GM21526 (cell line): ENCODE measurements at regions not wholly inside any gene's neighbourhood (a gene's known extent, or its start where the extent isn't known, plus 50 kb on each side); places are given as distances from the start of the nearest gene placed in this dataset.
"Not testable (repeated sequence)": the region's sequence is repeated elsewhere in the genome, so short reads cannot be mapped to it uniquely, and the experiment has no call there.

Experiments used
- ATAC-seq: cut with Tn5 transposase; IDR thresholded peaks from one replicate; pipeline ENCODE4 v1.9.1; 2021; ENCODE audit warnings: moderate library complexity; ENCODE audit not compliant: unreplicated experiment, low FRiP score

DNA sequence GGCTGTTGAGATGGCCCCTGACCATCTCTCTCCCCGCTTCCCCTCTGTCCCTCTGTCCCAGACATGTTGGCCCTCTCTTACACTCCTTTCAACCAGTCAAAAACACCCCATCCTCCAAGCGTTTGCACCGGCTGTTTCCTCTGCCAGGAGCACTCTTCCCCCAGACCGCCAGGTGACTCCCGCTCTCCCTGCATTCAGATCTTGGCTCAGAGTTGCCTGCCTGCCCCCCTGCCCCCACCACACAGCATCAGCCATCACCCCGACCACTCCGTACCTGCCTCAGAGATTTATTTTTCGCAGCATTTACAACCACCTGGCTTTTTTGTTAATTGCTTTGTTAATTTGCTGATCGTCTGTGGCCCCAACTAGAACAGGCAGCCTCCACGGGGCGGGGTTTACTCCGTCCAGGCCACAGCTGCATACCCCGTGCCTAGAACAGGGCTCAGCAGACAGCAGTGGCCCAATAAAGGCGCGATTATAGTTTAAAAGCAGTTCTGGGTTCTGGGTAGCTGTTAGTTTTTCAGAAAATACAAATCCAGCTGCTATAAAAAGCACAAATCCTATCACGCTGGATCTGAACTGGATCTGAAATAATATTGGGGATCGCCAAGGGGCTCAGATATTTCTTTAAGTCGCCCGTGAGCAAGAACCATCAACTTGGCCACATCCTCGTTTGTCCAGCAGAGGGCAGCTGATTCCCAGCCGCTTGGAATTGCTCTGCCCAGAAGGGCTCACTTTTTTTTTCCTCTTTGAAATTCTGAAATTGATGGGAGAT is 173.6 kb downstream of the IRF8 start:
- ATAC-seq: no peak

DNA sequence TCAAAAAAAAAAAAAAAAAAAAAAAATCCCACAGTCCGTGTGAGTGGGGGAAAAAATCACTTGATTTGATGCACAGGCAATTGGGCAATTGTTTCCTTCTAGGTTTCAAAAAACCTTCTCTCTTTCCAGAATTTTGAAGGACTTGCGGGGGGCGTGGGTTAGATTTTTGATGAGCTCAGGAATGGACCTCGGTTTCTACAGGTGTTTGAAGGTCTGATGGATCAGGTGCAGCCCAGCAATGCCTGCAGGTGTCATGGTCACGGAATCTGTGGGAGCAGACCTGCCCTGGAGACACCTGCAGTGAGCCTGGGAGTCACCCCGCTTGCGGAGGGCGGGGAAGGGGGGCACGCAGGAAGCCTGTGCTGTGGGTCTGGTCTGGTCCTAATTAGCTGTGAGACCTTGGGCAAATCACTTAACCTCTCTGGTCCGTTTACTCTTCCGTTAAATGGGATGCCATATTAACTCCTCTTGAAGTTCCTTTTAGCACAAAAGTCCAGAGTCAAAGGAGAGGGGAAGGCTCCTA is 174.2 kb downstream of the IRF8 start:
- ATAC-seq: no peak

DNA sequence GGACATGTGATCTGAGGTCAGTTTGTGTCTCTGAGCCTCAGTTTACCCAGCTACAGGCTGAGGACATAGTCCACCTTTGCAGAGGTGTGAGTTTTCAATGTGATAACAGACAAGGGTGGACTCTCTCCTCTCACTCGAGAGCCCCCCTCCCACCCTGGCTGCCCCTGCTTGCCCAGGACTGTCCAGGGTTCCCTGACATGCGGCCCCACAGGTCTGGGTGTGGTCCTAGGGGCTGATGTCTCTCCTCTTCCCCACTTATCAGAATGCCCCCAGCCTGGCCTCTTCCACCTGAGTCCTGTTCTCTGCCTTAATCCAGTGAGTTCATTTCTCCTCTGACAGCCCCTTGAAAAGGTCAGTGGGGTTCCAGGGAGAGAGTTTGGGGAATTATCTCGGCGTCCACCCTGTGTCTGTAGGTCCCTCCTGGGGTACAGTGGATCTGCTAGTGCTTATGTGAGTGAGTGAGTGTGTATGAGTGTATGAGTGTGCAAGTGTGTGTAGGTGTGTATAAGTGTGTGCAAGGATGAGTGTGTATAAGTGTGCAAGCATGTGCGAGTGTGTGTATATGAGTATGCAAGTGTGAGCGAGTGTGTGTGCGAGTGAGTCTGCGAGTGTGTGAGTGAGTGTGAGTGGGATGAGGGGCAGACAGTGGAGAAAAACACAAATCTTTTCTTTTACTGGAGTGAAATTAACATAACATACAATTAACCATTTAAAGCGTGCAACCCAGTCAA is 175.0 kb downstream of the IRF8 start:
- no peak for ATAC-seq

DNA sequence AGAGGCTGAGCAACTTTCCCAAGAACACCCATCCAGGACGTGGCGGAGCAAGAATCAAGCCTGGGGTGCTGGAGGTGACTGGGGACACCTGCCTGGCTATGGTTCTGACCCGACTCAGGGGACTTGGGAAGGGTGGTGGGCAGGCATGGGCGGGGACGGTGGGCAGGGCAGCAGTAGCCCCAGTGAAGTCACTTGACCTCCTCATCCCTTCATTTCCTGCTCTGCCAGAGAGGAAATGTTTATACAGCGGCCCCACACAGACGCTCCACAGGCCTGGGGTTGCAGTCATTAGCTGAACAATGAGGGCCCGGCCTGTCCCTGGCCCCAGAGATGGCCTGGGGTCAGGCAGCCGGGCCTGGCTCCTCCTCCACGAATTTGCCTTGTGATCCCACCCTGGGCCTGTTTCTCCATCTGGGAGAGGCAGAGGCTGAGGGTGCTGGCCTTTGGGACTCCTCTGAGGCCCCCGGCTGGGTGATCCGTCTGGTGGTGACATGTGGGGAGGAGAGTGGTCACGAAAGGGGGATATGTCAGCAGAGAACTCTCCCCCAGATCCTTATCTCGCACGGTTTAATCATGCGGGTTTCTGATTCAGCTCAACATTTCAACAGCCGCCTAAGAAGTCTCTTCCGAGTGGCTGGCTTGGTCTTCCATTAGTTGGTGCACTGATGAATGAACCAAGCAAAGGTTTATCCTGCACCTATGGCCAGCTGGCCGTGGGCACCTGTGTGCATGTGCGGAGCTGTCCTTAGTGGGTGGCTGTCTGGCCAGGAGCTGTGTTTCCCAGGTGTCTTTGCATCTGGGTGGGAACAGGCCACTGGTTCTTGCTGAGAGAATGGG is 175.9 kb downstream of the IRF8 start:
- ATAC-seq: no peak

DNA sequence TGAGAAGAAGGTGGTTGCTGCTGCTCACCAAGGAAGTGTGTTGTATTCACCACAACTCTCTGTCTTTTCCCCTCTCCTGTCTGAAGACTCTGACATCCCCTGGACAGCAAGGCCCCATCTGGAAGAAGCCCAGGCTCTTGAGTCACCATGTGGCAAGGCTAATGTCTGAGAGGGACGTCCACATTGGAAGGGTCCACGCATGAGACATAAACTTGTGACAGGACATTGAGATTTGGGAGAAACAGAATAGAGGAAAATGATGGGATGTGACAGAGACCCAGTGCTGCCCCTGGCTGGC is 176.5 kb downstream of the IRF8 start:
- ATAC-seq: no peak

DNA sequence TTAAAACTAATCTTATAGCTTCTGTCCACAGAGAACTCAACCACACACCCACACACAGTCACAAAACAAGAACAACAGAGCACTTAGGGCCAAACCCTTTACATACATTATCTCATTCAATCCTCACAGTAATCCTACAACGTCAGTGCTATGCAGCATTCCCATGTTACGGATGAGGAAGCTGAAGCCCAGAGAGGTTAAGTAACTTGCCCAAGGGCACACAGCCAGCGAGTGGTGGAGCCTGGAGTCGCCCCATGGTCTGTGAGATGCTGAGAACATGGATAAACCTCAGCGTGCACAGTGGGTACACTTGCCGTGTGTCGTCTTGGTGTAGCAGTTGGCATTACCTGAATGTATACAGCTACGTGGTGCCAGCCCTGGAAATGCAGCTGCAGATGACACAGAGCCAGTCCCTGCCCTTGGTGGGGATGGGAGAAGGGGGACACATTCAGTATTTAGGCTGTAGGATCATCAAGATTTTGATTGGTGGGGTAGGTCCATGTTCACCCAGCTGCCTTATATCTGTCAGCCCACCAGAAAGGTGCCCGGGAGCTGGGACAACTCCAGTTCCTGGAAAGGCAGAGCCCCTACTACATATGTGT is 177.0 kb downstream of the IRF8 start:
- no peak for ATAC-seq

DNA sequence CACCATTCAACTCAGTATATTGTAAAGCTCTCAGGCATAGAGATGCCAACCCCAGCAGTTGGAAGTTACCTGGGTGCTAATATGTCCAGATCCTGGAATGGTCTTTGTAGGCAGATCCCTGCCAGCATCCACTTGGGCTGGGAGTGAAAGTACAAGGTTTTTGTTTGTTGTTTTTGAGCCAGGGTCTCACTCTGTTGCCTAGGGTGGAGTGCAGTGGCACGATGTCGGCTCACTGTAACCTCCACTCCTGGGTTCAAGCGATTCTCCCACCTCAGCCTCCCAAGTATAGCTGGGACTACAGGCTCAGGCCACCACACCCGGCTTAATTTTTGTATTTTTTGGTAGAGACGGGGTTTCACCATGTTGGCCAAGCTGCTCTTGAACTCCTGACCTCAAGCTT is 177.6 kb downstream of the IRF8 start:
- ATAC-seq: no peak

DNA sequence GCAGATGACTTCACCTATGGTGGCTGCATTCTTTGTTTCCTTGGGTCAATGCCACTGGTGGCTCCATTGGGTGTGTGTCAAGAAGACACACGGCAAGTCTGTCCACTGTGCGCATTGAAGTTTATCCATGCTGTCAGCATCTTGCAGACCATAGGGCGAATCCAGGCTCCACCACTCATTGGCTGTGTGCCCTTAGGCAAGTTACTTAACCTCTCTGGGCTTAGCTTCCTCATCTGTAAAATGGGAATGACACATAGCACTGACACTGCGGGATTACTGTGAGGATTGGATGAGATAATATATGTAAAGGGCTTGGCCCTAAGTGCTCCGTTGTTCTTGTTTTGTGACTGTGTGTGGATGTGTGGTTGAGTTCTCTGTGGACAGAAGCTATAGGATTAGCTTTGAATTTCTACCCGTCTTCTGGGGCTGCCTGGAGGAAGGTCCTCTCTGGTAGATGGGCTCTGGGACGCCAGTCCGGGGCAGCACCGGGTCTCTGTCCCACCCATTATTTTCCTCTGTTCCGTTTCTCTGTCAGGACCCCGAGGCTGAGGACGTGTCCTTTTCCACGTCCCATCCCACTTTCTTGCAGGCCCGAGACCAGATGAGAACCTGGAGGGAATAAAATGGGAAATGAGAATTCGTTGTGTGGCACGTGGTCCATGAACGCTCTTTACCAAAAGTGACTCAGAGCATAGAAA is 178.4 kb downstream of the IRF8 start:
- ATAC-seq: no peak

DNA sequence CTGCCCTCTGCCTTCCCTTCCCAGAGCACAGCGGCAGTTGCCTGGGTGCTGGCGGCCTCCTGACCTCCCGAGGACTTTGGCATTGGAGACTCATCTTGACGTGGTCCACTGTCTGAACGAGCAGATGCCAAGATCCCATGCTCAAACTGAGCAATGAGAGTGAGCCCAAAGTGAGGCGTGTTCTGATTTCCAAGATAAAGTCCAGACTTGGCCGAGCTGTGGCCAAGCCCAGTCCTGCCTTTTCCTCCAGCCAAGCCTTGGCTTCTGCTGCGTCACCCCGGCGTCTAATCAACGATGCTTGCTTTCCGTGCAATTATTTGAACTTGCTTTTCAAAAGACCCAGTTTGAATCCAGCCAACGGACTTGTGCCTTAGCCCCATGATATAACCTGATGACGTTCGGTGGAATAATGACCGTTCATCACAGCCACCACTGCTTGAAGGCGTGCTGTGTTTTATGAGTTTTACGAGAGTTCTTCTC is 179.2 kb downstream of the IRF8 start:
- no peak for ATAC-seq

DNA sequence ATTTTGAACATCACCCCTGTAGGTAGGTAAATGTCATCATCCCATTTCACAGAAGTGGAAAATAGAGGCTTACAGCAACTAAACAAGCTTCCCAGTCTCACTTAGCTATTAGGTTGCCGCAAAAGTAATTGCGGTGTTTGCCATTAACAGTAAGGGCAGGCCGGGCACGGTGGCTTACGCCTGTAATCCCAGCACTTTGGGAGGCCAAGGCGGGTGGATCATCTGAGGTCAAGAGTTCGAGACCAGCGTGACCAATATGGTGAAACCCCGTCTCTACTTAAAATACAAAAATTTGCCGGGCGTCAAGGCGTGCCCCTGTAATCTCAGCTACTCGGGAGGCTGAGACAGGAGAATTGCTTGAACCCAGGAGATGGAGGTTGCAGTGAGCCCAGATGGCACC is 179.7 kb downstream of the IRF8 start:
- ATAC-seq: not testable (repeated sequence)

DNA sequence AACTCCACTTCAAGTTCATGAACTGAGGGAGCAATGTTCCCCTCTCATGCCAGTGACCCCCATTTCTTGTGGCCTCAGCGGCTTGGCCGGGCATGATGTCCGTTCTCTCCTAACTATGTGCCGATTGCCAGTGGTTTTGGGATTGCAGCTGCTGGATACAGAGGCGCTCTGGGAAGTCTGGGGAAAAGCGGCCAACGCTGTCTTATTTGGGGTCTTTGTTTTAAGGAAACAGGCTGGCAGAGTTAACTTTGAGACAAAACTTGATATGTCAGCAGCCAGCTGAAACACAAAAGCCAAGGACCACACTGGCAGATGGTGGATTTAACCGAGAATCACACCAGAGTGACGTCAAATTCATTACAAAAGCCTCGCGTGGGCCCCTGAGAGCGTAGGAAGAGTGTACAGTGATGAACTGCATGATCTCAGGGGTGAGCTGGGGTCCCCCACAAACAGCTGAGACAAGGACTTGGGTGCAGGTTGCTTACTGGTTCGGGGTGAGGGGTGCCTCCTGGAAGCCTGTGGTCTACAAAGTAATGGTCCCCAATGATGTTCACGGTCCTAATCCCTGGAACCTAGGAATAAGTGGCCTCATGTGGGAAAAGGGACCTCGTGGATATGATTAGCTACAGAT is 180.4 kb downstream of the IRF8 start:
- ATAC-seq: no peak

DNA sequence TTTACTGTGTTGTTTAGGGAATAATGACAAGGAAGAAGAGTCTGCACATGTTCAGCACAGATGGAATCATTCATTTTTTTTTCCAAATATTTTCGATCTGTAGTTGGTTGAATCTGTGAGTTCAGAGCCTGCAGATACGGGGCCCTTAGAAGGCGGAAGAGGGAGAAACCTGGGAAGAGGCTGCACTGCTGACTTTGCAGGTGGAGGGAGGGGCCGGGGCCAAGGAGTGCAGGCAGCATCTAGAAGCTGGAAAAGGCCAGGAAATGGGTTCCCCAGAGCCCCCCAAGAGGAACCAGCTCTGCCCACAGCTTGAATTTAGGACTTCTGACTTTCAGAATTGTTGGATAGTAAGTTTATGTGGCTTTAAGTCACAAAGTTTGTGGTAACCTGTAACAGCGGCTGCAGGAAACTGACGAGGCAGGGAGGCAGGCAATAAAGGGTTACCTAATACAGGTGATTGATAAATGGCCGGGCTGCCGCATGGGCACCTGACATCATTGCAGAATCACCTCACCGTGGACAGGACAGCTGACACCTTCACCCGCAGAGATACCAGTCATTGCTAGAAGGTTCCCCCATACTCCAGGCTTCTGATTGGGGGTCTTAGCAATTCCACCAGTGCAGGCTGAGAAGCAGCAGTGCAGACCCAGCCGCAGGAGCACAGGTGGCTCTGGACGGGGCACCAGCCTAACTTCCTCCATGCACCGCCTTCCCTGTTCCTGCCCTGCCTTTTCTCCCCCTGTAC is 181.3 kb downstream of the IRF8 start:
- no peak for ATAC-seq

DNA sequence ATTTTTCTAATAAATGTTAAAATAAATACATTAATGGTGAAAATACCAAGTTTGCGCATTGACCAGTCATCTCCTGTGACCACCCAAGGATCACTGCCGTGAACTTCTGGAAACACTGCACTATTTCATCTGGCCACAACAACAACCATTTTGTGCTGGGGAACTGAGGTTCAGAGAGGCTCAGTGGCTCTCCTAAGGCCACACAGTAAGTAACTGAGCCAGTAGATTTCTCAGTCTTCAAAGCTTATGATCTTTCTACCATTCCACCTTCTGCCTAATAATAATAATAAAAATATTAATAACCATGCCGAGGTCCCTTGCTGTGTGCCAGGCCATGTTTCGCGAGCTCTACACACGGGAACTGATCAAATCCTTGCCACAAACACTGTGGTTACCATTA is 182.0 kb downstream of the IRF8 start:
- no peak for ATAC-seq

DNA sequence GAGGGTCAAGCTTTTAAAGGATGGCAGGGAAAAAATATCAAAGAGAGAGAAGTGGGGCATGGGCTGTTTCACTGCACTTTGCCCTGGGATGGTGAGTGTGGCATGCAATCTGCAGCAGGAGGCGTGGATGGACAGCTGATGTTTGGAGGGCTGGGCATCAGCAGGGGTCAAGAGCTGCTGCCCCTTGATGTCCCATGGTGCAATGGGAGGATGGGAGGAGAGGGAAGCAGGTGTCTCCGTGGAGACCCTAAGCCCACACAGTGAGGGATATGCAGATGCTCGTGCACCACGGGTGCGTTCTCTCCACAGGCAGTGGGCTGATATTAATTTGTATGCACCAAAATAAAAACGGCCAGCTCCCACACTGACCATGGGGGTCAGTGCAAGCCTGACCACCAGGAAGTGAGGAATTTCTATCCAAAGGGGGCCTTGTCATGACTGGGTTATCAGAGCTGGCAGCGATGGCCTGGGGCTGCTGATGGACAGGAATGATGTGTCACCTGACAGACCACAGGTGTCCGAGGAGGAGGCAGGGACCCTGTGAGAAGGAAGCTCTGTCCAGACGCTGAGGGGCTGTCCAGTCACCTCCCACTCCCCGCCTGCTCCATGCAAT is 183.6 kb downstream of the IRF8 start:
- ATAC-seq: no peak

DNA sequence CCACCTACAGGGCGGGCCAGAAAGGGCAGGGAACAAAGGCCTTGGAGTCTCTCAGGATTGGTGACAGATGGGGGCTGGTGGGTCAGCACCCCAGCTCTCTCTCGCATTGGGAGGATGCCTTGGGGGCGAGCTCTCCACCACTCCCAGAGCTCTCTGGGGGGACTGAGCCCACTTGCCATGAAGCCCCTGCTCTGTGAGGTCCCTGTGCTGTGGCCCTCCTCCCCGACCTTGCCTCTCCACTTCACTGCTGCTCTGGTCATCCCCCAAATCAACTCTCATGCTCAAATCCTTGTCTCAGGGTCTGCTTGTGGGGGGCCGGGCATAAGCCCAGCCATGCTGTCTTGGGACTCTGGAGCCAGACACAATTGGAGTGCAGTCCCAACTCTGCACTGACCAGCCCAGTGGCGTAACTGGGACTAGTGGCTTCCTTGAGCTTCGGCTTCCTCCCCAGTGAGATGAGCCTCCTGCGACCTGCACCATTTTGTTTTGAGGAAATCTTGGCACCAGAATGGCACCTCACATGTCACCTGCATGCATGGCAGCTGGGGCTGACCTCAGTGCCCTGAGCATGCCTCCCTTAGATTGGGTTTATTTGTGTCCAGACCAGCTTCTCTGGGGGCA is 184.5 kb downstream of the IRF8 start:
- ATAC-seq: no peak

DNA sequence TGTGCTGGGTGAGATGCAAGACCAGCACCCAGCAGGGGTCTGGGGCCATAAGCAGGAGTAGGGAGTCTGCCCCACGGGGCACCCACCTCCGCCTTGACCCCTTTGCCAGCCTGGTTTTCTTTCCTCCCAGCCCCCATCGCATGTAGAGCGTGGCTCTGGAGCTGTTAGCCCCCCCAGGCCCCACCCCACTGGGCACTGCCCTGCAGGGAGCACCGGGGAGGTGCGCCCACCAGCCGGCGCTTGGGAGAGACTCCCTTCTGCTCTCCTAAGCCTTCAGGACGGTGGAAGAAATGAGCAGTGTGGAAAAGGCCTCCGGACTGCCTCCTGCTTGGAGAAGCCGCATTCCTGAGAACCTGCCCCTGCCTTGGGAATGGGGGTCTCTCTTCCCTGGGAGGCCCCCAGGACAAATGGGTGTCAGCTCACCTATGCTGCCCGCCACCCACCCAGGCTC is 186.2 kb downstream of the IRF8 start:
- ATAC-seq: no peak

DNA sequence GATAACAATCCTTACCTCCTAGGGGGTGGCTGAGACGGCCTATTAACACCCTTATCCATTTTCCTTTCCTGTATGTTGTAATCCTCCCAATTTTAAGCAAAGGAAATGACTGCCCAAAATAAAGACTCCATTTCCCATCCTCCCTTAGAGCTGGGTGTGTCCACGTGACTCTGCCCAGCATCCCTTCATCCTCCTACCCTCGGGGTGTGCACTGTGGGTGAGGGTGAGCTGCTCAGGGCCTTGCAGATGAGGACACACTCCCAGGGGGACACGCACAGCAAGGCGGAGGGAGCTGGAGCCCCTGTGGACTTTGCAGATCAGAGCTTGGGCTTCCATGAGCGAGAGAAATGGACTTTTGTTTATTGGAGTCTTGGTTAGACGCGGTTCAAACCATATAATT is 186.8 kb downstream of the IRF8 start:
- no peak for ATAC-seq

DNA sequence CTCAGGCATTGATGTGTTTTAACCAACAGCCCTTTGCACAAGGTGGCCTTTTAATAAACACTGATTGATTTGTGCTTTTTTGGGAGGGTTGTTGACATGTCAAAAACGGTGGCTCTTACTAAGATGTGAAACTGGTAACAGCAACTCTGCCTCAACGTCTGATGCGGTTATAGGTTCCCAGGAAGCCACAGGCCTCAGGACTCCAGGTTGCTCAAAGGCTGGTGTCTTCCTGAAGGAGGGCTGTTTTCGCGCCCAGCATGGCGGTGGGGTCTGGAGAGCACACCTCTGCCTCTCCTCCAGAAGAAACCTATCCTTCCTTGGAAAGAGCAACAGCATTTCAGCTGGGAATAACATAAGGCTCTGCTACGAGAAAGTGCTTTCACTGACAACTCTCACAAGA is 187.5 kb downstream of the IRF8 start:
- no peak for ATAC-seq
